Pancreas (tissue), 10 donors: ENCODE measurements at regions not wholly inside any gene's neighbourhood (a gene's known extent, or its start where the extent isn't known, plus 50 kb on each side); places are given as distances from the start of the nearest gene placed in this dataset.

Experiments
- ATAC-seq, 4 donors: fragments of 200-7000 bp; cut with Tn5 transposase; one replicate each; pipeline versions ENCODE4 v1.8.0 to v1.9.1; 2020; ENCODE audit warnings: mild to moderate bottlenecking in 4 of 4, moderate library complexity in 4 of 4
- DNase-seq, 6 donors: peaks; one replicate each; pipeline ENCODE4 v3.0.0-alpha.2; 2020
- FAIRE-seq: peaks from 2 replicates; lab custom pipeline; 2012; peaks lifted over from hg19 to GRCh38; lab: Jason Lieb, UNC
- H3K27ac ChIP-seq, 4 donors: fragments of 200-600 bp; sonication (generic); 1 replicate in 3 of 4; 2 replicates in 1 of 4; pipeline versions ENCODE4 v1.5.0 to v1.8.0; 2020
- H3K27me3 ChIP-seq, 4 donors: fragments of 200-600 bp; one replicate each; pipeline ENCODE4 v1.8.0; 2021
- H3K36me3 ChIP-seq, 3 donors: fragments of 200-600 bp; sonication (generic) in 1 of 3; one replicate each; pipeline versions ENCODE4 v1.5.0 to v1.8.0; 2020 to 2021
- H3K4me1 ChIP-seq, 3 donors: fragments of 200-600 bp; one replicate each; pipeline ENCODE4 v1.8.0; 2021
- H3K4me3 ChIP-seq, 4 donors: fragments of 200-600 bp; sonication (generic) in 2 of 4; one replicate each; pipeline versions ENCODE4 v1.5.0 to v1.8.0; 2020 to 2021
- H3K9me3 ChIP-seq, 4 donors: fragments of 200-600 bp; one replicate each; pipeline ENCODE4 v1.8.0; 2021
- WGBS, 2 donors: extraction: QIAGEN DNeasy Blood & Tissue Kit; methylation state at CpG; one replicate each; pipeline ENCODE4 v1.1.7; 2013; 5-methylcytosine and 5-hydroxymethylcytosine counted together
- intact Hi-C, 3 donors: fragments of 100-400 bp; cut with DNase I; formaldehyde crosslinking; loops; one replicate each; pipeline versions ENCODE4 v1.11.1 to v1.14.2; 2022
- TF ChIP-seq, protein P1 (sequence below), 4 donors: fragments of 200-600 bp; sonication (generic) in 3 of 4; IDR thresholded peaks; one replicate each; pipeline versions ENCODE4 v1.5.0 to v1.8.0; 2021; ENCODE audit warnings: antibody characterized with exemption in 4 of 4
- donor health status: healthy with polysubstance abuse.
- donor health status: DM: no; HTN: no; CAD: no; lungs with moderate emphysema.
- donor health status: DM: no; HTN: no; CAD: no.
- donor health status: control.
- donor health status: control.
- donor health status: Bipolar disorder and iron deficiency.
- donor health status: DM: yes; HTN: yes; CAD: no.
- donor health status: DM: no; HTN: no; CAD: no.
- donor health status: DM: no; HTN: no; CAD: no.
- donor health status: DM: yes; HTN: yes; CAD: no.

DNA sequence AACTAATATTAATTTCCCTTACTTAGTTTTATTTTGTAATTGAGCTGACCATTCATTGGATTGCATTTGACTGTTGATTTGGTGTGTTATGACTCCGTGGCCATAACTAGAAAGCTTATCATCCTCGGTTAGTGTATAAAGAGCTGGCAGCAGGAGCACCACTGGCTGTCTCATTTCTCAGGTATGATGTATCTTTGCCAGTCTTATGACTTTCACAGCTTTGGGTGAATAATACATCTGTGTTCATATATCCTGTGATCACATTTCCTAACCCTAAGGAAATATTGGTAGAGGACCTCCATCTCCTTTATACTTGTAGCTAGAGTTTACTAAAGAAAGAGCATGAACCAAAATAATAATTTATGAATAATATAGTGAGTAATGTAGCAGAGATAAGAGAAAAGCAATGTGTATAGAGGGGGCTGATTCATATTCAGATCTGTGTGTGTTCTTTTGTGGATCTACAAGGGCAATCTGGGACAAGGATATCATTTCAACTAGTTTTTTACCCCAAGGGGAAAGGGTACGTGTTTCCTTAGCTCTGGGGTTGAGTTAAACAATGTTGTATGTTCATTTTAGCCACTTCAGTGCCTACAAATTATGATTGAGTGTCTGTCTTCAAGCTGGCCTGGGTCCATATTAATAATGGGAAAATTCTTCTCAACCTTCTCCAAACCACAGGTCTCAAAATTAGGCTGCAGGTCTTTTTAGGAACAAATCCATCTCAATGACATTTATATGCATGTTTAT, 901.7 kb downstream of the NTRK3 start:
- TF ChIP-seq, protein P1, sequence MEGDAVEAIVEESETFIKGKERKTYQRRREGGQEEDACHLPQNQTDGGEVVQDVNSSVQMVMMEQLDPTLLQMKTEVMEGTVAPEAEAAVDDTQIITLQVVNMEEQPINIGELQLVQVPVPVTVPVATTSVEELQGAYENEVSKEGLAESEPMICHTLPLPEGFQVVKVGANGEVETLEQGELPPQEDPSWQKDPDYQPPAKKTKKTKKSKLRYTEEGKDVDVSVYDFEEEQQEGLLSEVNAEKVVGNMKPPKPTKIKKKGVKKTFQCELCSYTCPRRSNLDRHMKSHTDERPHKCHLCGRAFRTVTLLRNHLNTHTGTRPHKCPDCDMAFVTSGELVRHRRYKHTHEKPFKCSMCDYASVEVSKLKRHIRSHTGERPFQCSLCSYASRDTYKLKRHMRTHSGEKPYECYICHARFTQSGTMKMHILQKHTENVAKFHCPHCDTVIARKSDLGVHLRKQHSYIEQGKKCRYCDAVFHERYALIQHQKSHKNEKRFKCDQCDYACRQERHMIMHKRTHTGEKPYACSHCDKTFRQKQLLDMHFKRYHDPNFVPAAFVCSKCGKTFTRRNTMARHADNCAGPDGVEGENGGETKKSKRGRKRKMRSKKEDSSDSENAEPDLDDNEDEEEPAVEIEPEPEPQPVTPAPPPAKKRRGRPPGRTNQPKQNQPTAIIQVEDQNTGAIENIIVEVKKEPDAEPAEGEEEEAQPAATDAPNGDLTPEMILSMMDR (IDR thresholded peaks at IDR 0.05): no peak
- Histone ChIP-seq H3K36me3 (no peaks in the 10 kb centered on the region), H3K4me1 (no peaks in the 10 kb centered on the region), H3K27me3 (peaks cover 0 to 5% (median 0%) of the 10 kb centered on the region in 4 donors), H3K4me3 (no peak overlapping the region), H3K9me3 (no peaks in the 10 kb centered on the region), H3K27ac (no peak overlapping the region)
- intact Hi-C loops: no loop called here
- FAIRE-seq (no peak), ATAC-seq (no peak), DNase-seq (no peak)
- 26 to 28% methylated on average over 3 of the region's 3 CpGs for WGBS, 2 donors

DNA sequence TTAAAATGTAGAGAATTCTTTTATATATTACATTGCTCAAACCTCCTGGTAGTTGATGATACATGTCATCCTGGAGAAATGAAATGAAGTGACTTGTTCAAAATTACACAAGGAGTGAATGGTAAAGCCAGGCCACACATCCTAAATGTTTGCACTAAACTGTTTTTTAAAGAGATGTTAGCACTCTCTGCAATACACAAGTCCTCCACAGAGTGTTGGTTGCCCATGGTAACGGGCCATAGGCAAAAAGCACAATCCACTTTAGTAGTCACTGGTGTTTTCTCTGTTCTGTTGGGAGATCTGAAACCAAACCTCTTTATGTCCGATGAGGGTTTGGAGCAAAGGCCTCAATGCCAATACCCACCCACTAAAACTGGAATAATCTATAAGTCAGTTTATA, 907.4 kb downstream of the NTRK3 start:
- intact Hi-C loops: no loop called here
- Histone ChIP-seq H3K36me3 (no peaks in the 10 kb centered on the region), H3K27me3 (no peaks in the 10 kb centered on the region), H3K4me1 (no peaks in the 10 kb centered on the region), H3K9me3 (no peaks in the 10 kb centered on the region), H3K4me3 (no peak overlapping the region), H3K27ac (no peak overlapping the region)
- TF ChIP-seq, protein P1 (IDR thresholded peaks at IDR 0.05): no peak
- FAIRE-seq (no peak), DNase-seq (no peak), ATAC-seq (no peak)
- WGBS, 2 donors: 47 to 52% methylated on average over 2 of the region's 2 CpGs

GRCh38 chr15:87348746-87349145, 907.8 kb downstream of the NTRK3 start:
- H3K36me3 ChIP-seq: no peaks in the 10 kb centered on the region
- ATAC-seq: no peak
- TF ChIP-seq, protein P1 (IDR thresholded peaks at IDR 0.05): no peak
- H3K27ac ChIP-seq: no peak overlapping the region
- WGBS, 2 donors: 5 to 7% methylated on average over 6 of the region's 6 CpGs
- intact Hi-C loops: no loop called here
- H3K27me3 ChIP-seq: no peaks in the 10 kb centered on the region
- FAIRE-seq: no peak
- H3K9me3 ChIP-seq: no peaks in the 10 kb centered on the region
- H3K4me3 ChIP-seq: no peak overlapping the region
- DNase-seq: no peak
- H3K4me1 ChIP-seq: no peaks in the 10 kb centered on the region

DNA sequence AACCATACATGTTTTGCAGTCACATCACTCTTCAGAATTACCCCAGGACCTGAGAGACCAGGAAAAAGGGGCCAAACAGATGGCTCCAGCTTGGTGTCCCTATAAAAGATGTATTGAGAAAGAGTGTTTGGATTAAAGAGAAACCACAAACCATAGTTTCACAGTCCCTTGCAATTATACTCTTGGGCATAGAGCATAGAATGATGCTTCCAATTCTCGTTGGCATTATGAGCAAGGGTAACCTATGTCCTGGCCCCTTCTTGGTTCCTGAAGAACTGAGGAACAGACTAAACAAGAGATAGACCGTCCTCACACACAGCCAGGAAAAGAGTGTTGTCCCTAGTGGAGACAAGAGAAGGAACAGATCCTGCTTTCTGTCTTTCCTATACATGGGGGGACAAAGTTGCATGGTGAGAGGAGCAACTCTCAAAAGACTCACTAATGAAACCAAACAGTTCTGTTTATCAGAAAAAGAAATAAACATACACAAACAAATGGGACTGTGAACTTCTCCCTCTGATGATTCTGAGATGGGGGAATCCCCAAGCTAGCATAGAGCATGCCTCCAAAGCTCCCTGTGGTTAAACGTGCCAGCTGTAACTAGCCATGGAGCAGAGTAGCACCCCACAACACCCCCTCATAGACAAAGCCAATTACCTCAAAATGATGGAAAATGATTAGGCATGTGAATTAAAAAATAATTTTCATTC, 908.6 kb downstream of the NTRK3 start:
- no peak for ATAC-seq
- Histone ChIP-seq H3K9me3 (no peaks in the 10 kb centered on the region), H3K4me1 (no peaks in the 10 kb centered on the region), H3K4me3 (no peak overlapping the region), H3K27ac (no peak overlapping the region), H3K27me3 (no peaks in the 10 kb centered on the region), H3K36me3 (no peaks in the 10 kb centered on the region)
- DNase-seq: no peak
- FAIRE-seq: no peak
- 19 to 34% methylated on average over 3 of the region's 3 CpGs for WGBS, 2 donors
- TF ChIP-seq, protein P1 (IDR thresholded peaks at IDR 0.05): no peak
- intact Hi-C loops: no loop called here

GRCh38 chr15:87345961-87346360, 910.6 kb downstream of the NTRK3 start:
- WGBS, 2 donors: 60 to 83% methylated on average over 2 of the region's 2 CpGs
- Histone ChIP-seq H3K4me3 (no peak overlapping the region), H3K27ac (no peak overlapping the region), H3K4me1 (no peaks in the 10 kb centered on the region), H3K27me3 (peaks cover 0 to 3% (median 0%) of the 10 kb centered on the region in 4 donors), H3K9me3 (no peaks in the 10 kb centered on the region), H3K36me3 (no peaks in the 10 kb centered on the region)
- DNase-seq: no peak
- no peak for ATAC-seq
- no peak for FAIRE-seq
- TF ChIP-seq, protein P1 (IDR thresholded peaks at IDR 0.05): no peak
- intact Hi-C loops: no loop called here
